Spleen (tissue), 11 donors: ENCODE measurements at regions not wholly inside any gene's neighbourhood (a gene's known extent, or its start where the extent isn't known, plus 50 kb on each side); places are given as distances from the start of the nearest gene placed in this dataset.

Experiments used
- DNase-seq: peaks from one replicate; pipeline ENCODE4 v3.0.0-alpha.2; 2020
- H3K27ac ChIP-seq, 8 donors: fragments of 200-600 bp; sonication (generic) in 7 of 8; 1 replicate in 4 of 8; 2 replicates in 4 of 8; pipeline versions ENCODE4 v1.5.0 to v1.8.0; 2016 to 2021; ENCODE audit warnings: inconsistent platforms in 4 of 8, mild to moderate bottlenecking in 4 of 8, moderate library complexity in 1 of 8
- H3K27me3 ChIP-seq, 7 donors: fragments of 200-600 bp; sonication (generic) in 6 of 7; replicated peaks in 1 of 7; 1 replicate in 4 of 7; 2 replicates in 3 of 7; pipeline versions ENCODE4 v1.5.0 to v1.8.0; 2016 to 2021; ENCODE audit warnings: inconsistent platforms in 3 of 7, mild to moderate bottlenecking in 1 of 7
- H3K36me3 ChIP-seq, 6 donors: fragments of 200-600 bp; sonication (generic) in 5 of 6; 1 replicate in 4 of 6; 2 replicates in 2 of 6; pipeline versions ENCODE4 v1.5.0 to v1.8.0; 2016 to 2021; ENCODE audit warnings: inconsistent platforms in 2 of 6
- H3K4me1 ChIP-seq, 6 donors: fragments of 200-600 bp; sonication (generic) in 5 of 6; 1 replicate in 3 of 6; 2 replicates in 3 of 6; pipeline versions ENCODE4 v1.5.0 to v1.8.0; 2016 to 2021; ENCODE audit warnings: inconsistent platforms in 3 of 6
- H3K4me3 ChIP-seq, 8 donors: fragments of 200-600 bp; sonication (generic) in 7 of 8; 1 replicate in 4 of 8; 2 replicates in 4 of 8; pipeline versions ENCODE4 v1.5.0 to v1.8.0; 2016 to 2021; ENCODE audit warnings: inconsistent platforms in 4 of 8, mild to moderate bottlenecking in 4 of 8, moderate library complexity in 2 of 8
- H3K9me3 ChIP-seq, 8 donors: fragments of 200-600 bp; sonication (generic) in 7 of 8; 1 replicate in 4 of 8; 2 replicates in 4 of 8; pipeline versions ENCODE4 v1.5.0 to v1.8.0; 2016 to 2021; ENCODE audit warnings: inconsistent platforms in 4 of 8
- CTCF ChIP-seq, 11 experiments: fragments of 200-600 bp in 7 of 11; fragments of 450-650 bp in 4 of 11; sonication (generic) in 4 of 11; IDR thresholded peaks in 8 of 11; conservative IDR thresholded peaks in 3 of 11; 1 replicate in 7 of 11; 2 replicates in 4 of 11; pipeline versions ENCODE4 v1.4.0 to v1.8.0; 2016 to 2021; ENCODE audit warnings: antibody characterized with exemption in 11 of 11, inconsistent platforms in 4 of 11, mild to moderate bottlenecking in 1 of 11
- POLR2A ChIP-seq, 3 donors: fragments of 450-650 bp; IDR thresholded peaks; one replicate each; pipeline ENCODE4 v1.5.1; 2017; ENCODE audit warnings: antibody characterized with exemption in 3 of 3, mild to moderate bottlenecking in 1 of 3
- POLR2AphosphoS5 ChIP-seq, 3 donors: sonication (generic); formaldehyde crosslinking; IDR thresholded peaks; one replicate each; pipeline ENCODE4 v1.5.1; 2017; ENCODE audit warnings: antibody characterized with exemption in 3 of 3
- WGBS, 5 donors: extraction: QIAGEN DNeasy Blood & Tissue Kit in 3 of 5; methylation state at CpG; one replicate each; pipeline versions ENCODE4 v1.1.5 to v1.1.7; 2013 to 2018; 5-methylcytosine and 5-hydroxymethylcytosine counted together
- intact Hi-C: fragments of 100-400 bp; cut with DNase I; formaldehyde crosslinking; loops from one replicate; pipeline ENCODE4 v1.15.0; 2023; ENCODE audit warnings: low total_unique reads
- donor health status: healthy with polysubstance abuse.
- donor health status: DM: no; HTN: no; CAD: no; lungs with moderate emphysema.
- donor health status: DM: no; HTN: no; CAD: no.
- donor health status: Bipolar disorder and iron deficiency.
- donor health status: healthy.
- donor health status: DM: no; HTN: no; CAD: no.
- donor health status: DM: yes; HTN: yes; CAD: no.

GRCh38 chr5:96150007-96150406 is 188.4 kb upstream of the ELL2 start:
- WGBS, 5 donors, result 59 to 86% (median 80%) methylated on average over 1 of the region's 1 CpG
- DNase-seq, result no peak
- Histone ChIP-seq H3K4me3 (no peak overlapping the region), H3K4me1 (no peaks in the 10 kb centered on the region), H3K27me3 (no peaks in the 10 kb centered on the region), H3K9me3 (no peaks in the 10 kb centered on the region), H3K27ac (no peak overlapping the region), H3K36me3 (no peaks in the 10 kb centered on the region)
- intact Hi-C loops, result no loop called here
- TF ChIP-seq POLR2A (IDR thresholded peaks at IDR 0.05) (no peak), CTCF (IDR thresholded peaks at IDR 0.05 in 8 of 11, conservative IDR thresholded peaks at IDR 0.05 in 3 of 11) (no peak)

DNA sequence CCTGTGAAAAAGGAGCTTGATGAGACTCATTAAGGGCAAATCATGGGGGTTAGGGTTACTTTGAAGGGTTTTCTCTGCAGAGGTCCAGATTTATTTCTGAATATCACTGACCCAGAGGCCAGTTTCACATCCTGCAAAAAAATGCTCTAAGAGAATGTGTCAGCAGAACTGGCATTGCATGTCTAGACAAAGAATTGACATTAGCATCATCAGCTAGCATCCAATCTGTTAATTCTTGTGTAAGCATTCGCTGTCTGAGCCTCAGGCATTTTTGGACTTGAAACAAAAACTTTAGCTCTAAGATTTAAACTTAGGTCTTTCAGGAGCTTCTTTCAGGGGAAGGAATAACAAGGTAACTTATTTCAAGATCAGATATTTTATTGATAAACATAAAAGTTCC is 187.9 kb upstream of the ELL2 start:
- H3K27me3 ChIP-seq, result no peaks in the 10 kb centered on the region
- DNase-seq, result no peak
- H3K27ac ChIP-seq, result peak overlapping the region in 1 of 8 donors; percentile 22
- H3K36me3 ChIP-seq, result no peaks in the 10 kb centered on the region
- TF ChIP-seq CTCF (IDR thresholded peaks at IDR 0.05 in 8 of 11, conservative IDR thresholded peaks at IDR 0.05 in 3 of 11) (no peak), POLR2A (IDR thresholded peaks at IDR 0.05) (no peak), POLR2AphosphoS5 (IDR thresholded peaks at IDR 0.05) (no peak)
- no peaks in the 10 kb centered on the region for H3K9me3 ChIP-seq
- no peaks in the 10 kb centered on the region for H3K4me1 ChIP-seq
- intact Hi-C loops, result no loop called here
- WGBS, 5 donors, result 75 to 94% (median 85%) methylated on average over 1 of the region's 1 CpG
- no peak overlapping the region for H3K4me3 ChIP-seq

DNA sequence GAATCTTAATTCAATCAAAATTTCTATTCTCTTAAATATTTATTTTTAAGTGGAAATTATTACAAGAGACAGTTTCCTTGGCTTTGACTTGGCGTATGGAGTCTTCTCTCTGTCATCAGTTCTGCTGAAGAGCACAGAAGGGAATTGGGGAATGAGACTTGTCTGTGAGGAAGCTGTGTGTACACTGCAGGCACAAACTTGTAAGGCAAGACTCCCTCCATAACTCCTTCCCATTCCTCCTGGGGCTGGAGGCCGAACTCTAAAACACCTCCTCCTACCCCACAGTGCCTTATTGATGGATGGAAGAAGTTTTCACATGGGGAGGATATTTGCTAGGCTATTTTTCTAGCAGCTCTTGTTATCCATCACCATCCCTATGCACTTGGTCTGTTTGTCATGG is 187.4 kb upstream of the ELL2 start:
- intact Hi-C loops, result no loop called here
- H3K27ac ChIP-seq, result peak overlapping the region in 1 of 8 donors; percentile 22

GRCh38 chr5:96148376-96148775 is 186.7 kb upstream of the ELL2 start:
- TF ChIP-seq CTCF (IDR thresholded peaks at IDR 0.05 in 8 of 11, conservative IDR thresholded peaks at IDR 0.05 in 3 of 11) (no peak), POLR2A (IDR thresholded peaks at IDR 0.05) (no peak), POLR2AphosphoS5 (IDR thresholded peaks at IDR 0.05) (no peak)

More for the DNA sequence above, 187.4 kb upstream of the ELL2 start:
- Histone ChIP-seq H3K9me3 (no peaks in the 10 kb centered on the region), H3K4me1 (no peaks in the 10 kb centered on the region), H3K4me3 (no peak overlapping the region), H3K36me3 (no peaks in the 10 kb centered on the region), H3K27me3 (no peaks in the 10 kb centered on the region)
- no peak for TF ChIP-seq CTCF (IDR thresholded peaks at IDR 0.05 in 8 of 11, conservative IDR thresholded peaks at IDR 0.05 in 3 of 11)
- TF ChIP-seq POLR2AphosphoS5 (IDR thresholded peaks at IDR 0.05), result no peak
- no peak for TF ChIP-seq POLR2A (IDR thresholded peaks at IDR 0.05)
- DNase-seq, result no peak
- 83 to 94% (median 92%) methylated on average over 2 of the region's 2 CpGs for WGBS, 5 donors

More at GRCh38 chr5:96148376-96148775, 186.7 kb upstream of the ELL2 start:
- H3K36me3 ChIP-seq, result no peaks in the 10 kb centered on the region
- H3K4me1 ChIP-seq, result no peaks in the 10 kb centered on the region
- H3K9me3 ChIP-seq, result no peaks in the 10 kb centered on the region
- no peak overlapping the region for H3K27ac ChIP-seq
- intact Hi-C loops, result no loop called here
- 73 to 94% (median 89%) methylated on average over 4 of the region's 4 CpGs for WGBS, 5 donors
- H3K27me3 ChIP-seq, result no peaks in the 10 kb centered on the region
- DNase-seq, result no peak
- no peak overlapping the region for H3K4me3 ChIP-seq
